VCaP (cell line): ENCODE measurements at regions not wholly inside any gene's neighbourhood (a gene's known extent, or its start where the extent isn't known, plus 50 kb on each side); places are given as distances from the start of the nearest gene placed in this dataset.

Source experiments
- H3K27ac ChIP-seq: fragments of 450-650 bp; 2 replicates; pipeline ENCODE4 v1.5.1; 2017
- CTCF ChIP-seq: fragments of 450-650 bp; conservative IDR thresholded peaks from 2 replicates; pipeline ENCODE4 v1.5.1; 2017; ENCODE audit warnings: mild to moderate bottlenecking, moderate library complexity

- TF ChIP-seq CTCF: no peak
- no peak overlapping the region for H3K27ac ChIP-seq
These were observed 480.0 kb upstream of the JARID2 start for GRCh38 chr6:14765721-14766390.

- no peak overlapping the region for H3K27ac ChIP-seq
- no peak for TF ChIP-seq CTCF
These were observed 479.4 kb upstream of the JARID2 start for GRCh38 chr6:14766391-14766994.

- H3K27ac ChIP-seq: no peak overlapping the region
- no peak for TF ChIP-seq CTCF
These were observed 478.6 kb upstream of the JARID2 start for GRCh38 chr6:14767226-14767625.

GRCh38 chr6:14770040-14770439 is 475.8 kb upstream of the JARID2 start:
- TF ChIP-seq CTCF: no peak
- no peak overlapping the region for H3K27ac ChIP-seq

- TF ChIP-seq CTCF: no peak
- H3K27ac ChIP-seq: no peak overlapping the region
These were observed 475.3 kb upstream of the JARID2 start for GRCh38 chr6:14770572-14770971.

GRCh38 chr6:14771016-14771415 is 474.9 kb upstream of the JARID2 start:
- H3K27ac ChIP-seq: no peak overlapping the region
- no peak for TF ChIP-seq CTCF

GRCh38 chr6:14772188-14772587 is 473.7 kb upstream of the JARID2 start:
- TF ChIP-seq CTCF: no peak
- no peak overlapping the region for H3K27ac ChIP-seq
